Lower leg skin (tissue), 3 donors: ENCODE measurements at regions not wholly inside any gene's neighbourhood (a gene's known extent, or its start where the extent isn't known, plus 50 kb on each side); places are given as distances from the start of the nearest gene placed in this dataset.
"Not testable (repeated sequence)": the region's sequence is repeated elsewhere in the genome, so short reads cannot be mapped to it uniquely, and the experiment has no call there.

Experiments
- CTCF ChIP-seq, 3 donors: fragments of 450-650 bp; IDR thresholded peaks; one replicate each; pipeline ENCODE4 v1.5.1; 2016; ENCODE audit warnings: antibody characterized with exemption in 3 of 3, mild to moderate bottlenecking in 3 of 3, moderate library complexity in 2 of 3
- POLR2A ChIP-seq, 2 donors: fragments of 450-650 bp; IDR thresholded peaks; one replicate each; pipeline ENCODE4 v1.6.1; 2016 to 2017; ENCODE audit warnings: antibody characterized with exemption in 2 of 2, mild to moderate bottlenecking in 1 of 2, moderate library complexity in 1 of 2

GRCh38 chr15:24331964-24332363 is 343.6 kb upstream of the NPAP1 start:
- not testable (repeated sequence) for TF ChIP-seq CTCF, POLR2A (IDR thresholded peaks at IDR 0.05)
